GM23338 (cell line): ENCODE measurements at regions not wholly inside any gene's neighbourhood (a gene's known extent, or its start where the extent isn't known, plus 50 kb on each side); places are given as distances from the start of the nearest gene placed in this dataset.

Experiments
- ATAC-seq: fragments of 200-7000 bp; cut with Tn5 transposase; 3 replicates; pipeline ENCODE4 v1.9.1; 2020
- DNase-seq: peaks from one replicate; pipeline ENCODE4 v3.0.0-alpha.2; 2015; ENCODE audit warnings: low spot score
- H2AFZ ChIP-seq: fragments of 200-600 bp; sonication (generic); 2 replicates; pipeline ENCODE4 v1.8.0; 2016; ENCODE audit warnings: antibody characterized with exemption, mild to moderate bottlenecking, moderate library complexity
- H3F3A ChIP-seq: fragments of 200-600 bp; sonication (generic); replicated peaks from 2 replicates; pipeline ENCODE4 v1.8.0; 2017; ENCODE audit warnings: antibody characterized with exemption, mixed run types, low read depth
- H3K27ac ChIP-seq: fragments of 200-600 bp; sonication (generic); 2 replicates; pipeline ENCODE4 v1.6.1; 2016; ENCODE audit warnings: low read depth
- H3K27me3 ChIP-seq: fragments of 200-600 bp; sonication (generic); 2 replicates; pipeline ENCODE4 v1.8.0; 2016; ENCODE audit warnings: mild to moderate bottlenecking, mixed run types, moderate library complexity; ENCODE audit not compliant: insufficient read depth
- H3K36me3 ChIP-seq: fragments of 200-600 bp; sonication (generic); 2 replicates; pipeline ENCODE4 v1.8.0; 2016; ENCODE audit warnings: mild to moderate bottlenecking; ENCODE audit not compliant: insufficient read depth
- H3K4me1 ChIP-seq: fragments of 200-600 bp; sonication (generic); 2 replicates; pipeline ENCODE4 v1.8.0; 2016; ENCODE audit warnings: mild to moderate bottlenecking, moderate library complexity; ENCODE audit not compliant: insufficient read depth
- H3K4me2 ChIP-seq: fragments of 200-600 bp; sonication (generic); 2 replicates; pipeline ENCODE4 v1.7.1; 2017; ENCODE audit warnings: mixed run types
- H3K4me3 ChIP-seq: fragments of 200-600 bp; sonication (generic); 2 replicates; pipeline ENCODE4 v1.6.1; 2016; ENCODE audit warnings: mixed run types
- H3K79me2 ChIP-seq: fragments of 200-600 bp; sonication (generic); replicated peaks from 2 replicates; pipeline ENCODE4 v1.8.0; 2017; ENCODE audit warnings: mild to moderate bottlenecking; ENCODE audit not compliant: insufficient read depth
- H3K9me2 ChIP-seq: fragments of 200-600 bp; sonication (generic); 2 replicates; pipeline ENCODE4 v1.8.0; 2017; ENCODE audit not compliant: insufficient read depth
- H4K20me1 ChIP-seq: fragments of 200-600 bp; sonication (generic); replicated peaks from 2 replicates; pipeline ENCODE4 v1.8.0; 2017; ENCODE audit warnings: mild to moderate bottlenecking; ENCODE audit not compliant: insufficient read depth
- H3K27ac Mint-ChIP-seq: 2 replicates; pipeline ENCODE4 v1.8.0; 2020; ENCODE audit warnings: inconsistent platforms, mild to moderate bottlenecking, moderate library complexity, mixed read lengths
- H3K27me3 Mint-ChIP-seq: 3 replicates; pipeline ENCODE4 v1.8.0; 2022; ENCODE audit warnings: low read depth, mild to moderate bottlenecking, moderate library complexity, mixed read lengths, inconsistent platforms; ENCODE audit not compliant: insufficient read depth, poor library complexity
- H3K36me3 Mint-ChIP-seq: 3 replicates; pipeline ENCODE4 v1.8.0; 2021; ENCODE audit warnings: low read depth, mild to moderate bottlenecking, inconsistent platforms, moderate library complexity, mixed read lengths
- H3K4me1 Mint-ChIP-seq: 3 replicates; pipeline ENCODE4 v1.8.0; 2020; ENCODE audit warnings: mild to moderate bottlenecking, inconsistent platforms, mixed read lengths
- H3K4me3 Mint-ChIP-seq: 3 replicates; pipeline ENCODE4 v1.8.0; 2021; ENCODE audit warnings: moderate library complexity, mild to moderate bottlenecking, inconsistent platforms, mixed read lengths
- H3K9me3 Mint-ChIP-seq: 3 replicates; pipeline ENCODE4 v1.8.0; 2020; ENCODE audit warnings: moderate library complexity, mild to moderate bottlenecking, inconsistent platforms, mixed read lengths
- CTCF ChIP-seq, 2 experiments: fragments of 200-600 bp in 1 of 2; sonication (generic) in 1 of 2; conservative IDR thresholded peaks; 2 replicates each; pipeline versions ENCODE4 v1.5.1 to v1.6.1; 2016 to 2017; ENCODE audit warnings: antibody characterized with exemption in 2 of 2, low read depth in 2 of 2, mild to moderate bottlenecking in 2 of 2, moderate library complexity in 1 of 2
- EZH2 ChIP-seq: fragments of 200-600 bp; sonication (generic); IDR thresholded peaks from one replicate; pipeline ENCODE4 v1.8.0; 2017; ENCODE audit warnings: antibody characterized with exemption, mild to moderate bottlenecking, low read depth; ENCODE audit not compliant: unreplicated experiment
- NANOG ChIP-seq: IDR thresholded peaks from 2 replicates; pipeline ENCODE4 v1.6.1; 2016; ENCODE audit warnings: antibody characterized with exemption, borderline replicate concordance
- POLR2AphosphoS5 ChIP-seq: IDR thresholded peaks from 2 replicates; pipeline ENCODE4 v1.6.1; 2016; ENCODE audit warnings: antibody characterized with exemption, low read depth
- ZNF114 ChIP-seq: fragments of 250-450 bp; sonication (Bioruptor Pico); IDR thresholded peaks from 2 replicates; pipeline ENCODE4 v1.5.0; 2020; ENCODE audit warnings: mild to moderate bottlenecking, moderate library complexity
- TF ChIP-seq, protein P1 (sequence below): fragments of 250-450 bp; sonication (Bioruptor Pico); IDR thresholded peaks from 2 replicates; pipeline ENCODE4 v1.5.0; 2020; ENCODE audit warnings: mild to moderate bottlenecking, moderate library complexity

DNA sequence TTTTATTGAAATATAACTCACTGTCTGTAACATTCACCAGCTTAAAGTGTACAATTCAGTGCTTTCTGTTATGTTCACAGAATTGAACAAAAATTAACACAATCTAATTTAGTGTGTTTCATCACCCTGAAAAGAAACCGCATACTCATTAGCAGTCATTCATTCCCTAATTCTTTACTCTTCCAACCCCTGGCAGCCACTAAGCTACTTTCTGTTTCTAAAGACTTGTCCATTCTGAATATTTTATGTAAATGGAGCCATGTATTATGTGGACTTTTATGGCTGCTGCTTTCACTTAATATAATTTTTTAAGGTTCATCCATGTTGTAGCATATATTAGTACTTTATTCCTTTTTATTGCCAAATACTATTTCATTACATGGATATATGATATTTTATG is 94.7 kb upstream of the ATP8A1 start:
- H3K9me2 ChIP-seq = no peaks in the 10 kb centered on the region
- H3K36me3 ChIP-seq = no peaks in the 10 kb centered on the region
- DNase-seq (no peak), ATAC-seq (no peak)
- H3K4me1 Mint-ChIP-seq = peaks cover 9% of the 10 kb centered on the region; the same call in 2 of the 3 replicates
- no peaks in the 10 kb centered on the region for H3K36me3 Mint-ChIP-seq
- H3K27ac ChIP-seq = no peak overlapping the region
- no peaks in the 10 kb centered on the region for H4K20me1 ChIP-seq
- H3F3A ChIP-seq = no peaks in the 10 kb centered on the region
- H2AFZ ChIP-seq = no peak overlapping the region
- no peaks in the 10 kb centered on the region for H3K27me3 ChIP-seq
- no peak overlapping the region for H3K4me3 ChIP-seq
- peaks cover 2% of the 10 kb centered on the region for H3K27me3 Mint-ChIP-seq
- H3K79me2 ChIP-seq = no peaks in the 10 kb centered on the region
- H3K9me3 Mint-ChIP-seq = no peaks in the 10 kb centered on the region; the same call in 2 of the 3 replicates
- no peak overlapping the region for H3K4me2 ChIP-seq
- H3K27ac Mint-ChIP-seq = no peak overlapping the region
- TF ChIP-seq ZNF114 (CRISPR knock-in tag) = no peak
- TF ChIP-seq, protein P1, sequence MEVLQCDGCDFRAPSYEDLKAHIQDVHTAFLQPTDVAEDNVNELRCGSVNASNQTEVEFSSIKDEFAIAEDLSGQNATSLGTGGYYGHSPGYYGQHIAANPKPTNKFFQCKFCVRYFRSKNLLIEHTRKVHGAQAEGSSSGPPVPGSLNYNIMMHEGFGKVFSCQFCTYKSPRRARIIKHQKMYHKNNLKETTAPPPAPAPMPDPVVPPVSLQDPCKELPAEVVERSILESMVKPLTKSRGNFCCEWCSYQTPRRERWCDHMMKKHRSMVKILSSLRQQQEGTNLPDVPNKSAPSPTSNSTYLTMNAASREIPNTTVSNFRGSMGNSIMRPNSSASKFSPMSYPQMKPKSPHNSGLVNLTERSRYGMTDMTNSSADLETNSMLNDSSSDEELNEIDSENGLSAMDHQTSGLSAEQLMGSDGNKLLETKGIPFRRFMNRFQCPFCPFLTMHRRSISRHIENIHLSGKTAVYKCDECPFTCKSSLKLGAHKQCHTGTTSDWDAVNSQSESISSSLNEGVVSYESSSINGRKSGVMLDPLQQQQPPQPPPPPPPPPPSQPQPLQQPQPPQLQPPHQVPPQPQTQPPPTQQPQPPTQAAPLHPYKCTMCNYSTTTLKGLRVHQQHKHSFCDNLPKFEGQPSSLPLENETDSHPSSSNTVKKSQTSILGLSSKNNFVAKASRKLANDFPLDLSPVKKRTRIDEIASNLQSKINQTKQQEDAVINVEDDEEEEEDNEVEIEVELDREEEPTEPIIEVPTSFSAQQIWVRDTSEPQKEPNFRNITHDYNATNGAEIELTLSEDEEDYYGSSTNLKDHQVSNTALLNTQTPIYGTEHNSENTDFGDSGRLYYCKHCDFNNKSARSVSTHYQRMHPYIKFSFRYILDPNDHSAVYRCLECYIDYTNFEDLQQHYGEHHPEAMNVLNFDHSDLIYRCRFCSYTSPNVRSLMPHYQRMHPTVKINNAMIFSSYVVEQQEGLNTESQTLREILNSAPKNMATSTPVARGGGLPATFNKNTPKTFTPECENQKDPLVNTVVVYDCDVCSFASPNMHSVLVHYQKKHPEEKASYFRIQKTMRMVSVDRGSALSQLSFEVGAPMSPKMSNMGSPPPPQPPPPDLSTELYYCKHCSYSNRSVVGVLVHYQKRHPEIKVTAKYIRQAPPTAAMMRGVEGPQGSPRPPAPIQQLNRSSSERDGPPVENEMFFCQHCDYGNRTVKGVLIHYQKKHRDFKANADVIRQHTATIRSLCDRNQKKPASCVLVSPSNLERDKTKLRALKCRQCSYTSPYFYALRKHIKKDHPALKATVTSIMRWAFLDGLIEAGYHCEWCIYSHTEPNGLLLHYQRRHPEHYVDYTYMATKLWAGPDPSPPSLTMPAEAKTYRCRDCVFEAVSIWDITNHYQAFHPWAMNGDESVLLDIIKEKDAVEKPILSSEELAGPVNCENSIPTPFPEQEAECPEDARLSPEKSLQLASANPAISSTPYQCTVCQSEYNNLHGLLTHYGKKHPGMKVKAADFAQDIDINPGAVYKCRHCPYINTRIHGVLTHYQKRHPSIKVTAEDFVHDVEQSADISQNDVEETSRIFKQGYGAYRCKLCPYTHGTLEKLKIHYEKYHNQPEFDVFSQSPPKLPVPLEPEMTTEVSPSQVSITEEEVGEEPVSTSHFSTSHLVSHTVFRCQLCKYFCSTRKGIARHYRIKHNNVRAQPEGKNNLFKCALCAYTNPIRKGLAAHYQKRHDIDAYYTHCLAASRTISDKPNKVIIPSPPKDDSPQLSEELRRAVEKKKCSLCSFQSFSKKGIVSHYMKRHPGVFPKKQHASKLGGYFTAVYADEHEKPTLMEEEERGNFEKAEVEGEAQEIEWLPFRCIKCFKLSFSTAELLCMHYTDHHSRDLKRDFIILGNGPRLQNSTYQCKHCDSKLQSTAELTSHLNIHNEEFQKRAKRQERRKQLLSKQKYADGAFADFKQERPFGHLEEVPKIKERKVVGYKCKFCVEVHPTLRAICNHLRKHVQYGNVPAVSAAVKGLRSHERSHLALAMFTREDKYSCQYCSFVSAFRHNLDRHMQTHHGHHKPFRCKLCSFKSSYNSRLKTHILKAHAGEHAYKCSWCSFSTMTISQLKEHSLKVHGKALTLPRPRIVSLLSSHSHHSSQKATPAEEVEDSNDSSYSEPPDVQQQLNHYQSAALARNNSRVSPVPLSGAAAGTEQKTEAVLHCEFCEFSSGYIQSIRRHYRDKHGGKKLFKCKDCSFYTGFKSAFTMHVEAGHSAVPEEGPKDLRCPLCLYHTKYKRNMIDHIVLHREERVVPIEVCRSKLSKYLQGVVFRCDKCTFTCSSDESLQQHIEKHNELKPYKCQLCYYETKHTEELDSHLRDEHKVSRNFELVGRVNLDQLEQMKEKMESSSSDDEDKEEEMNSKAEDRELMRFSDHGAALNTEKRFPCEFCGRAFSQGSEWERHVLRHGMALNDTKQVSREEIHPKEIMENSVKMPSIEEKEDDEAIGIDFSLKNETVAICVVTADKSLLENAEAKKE (CRISPR knock-in tag) = no peak
- TF ChIP-seq NANOG = no peak
- TF ChIP-seq POLR2AphosphoS5 = no peak
- no peak for TF ChIP-seq EZH2
- no peak for TF ChIP-seq CTCF (conservative IDR thresholded peaks at IDR 0.05; ENCODE audit: low read depth in 2 of 2)
- no peak overlapping the region for H3K4me3 Mint-ChIP-seq
- H3K4me1 ChIP-seq = no peaks in the 10 kb centered on the region
